ENCODE measurements at regions not wholly inside any gene's neighbourhood (a gene's known extent, or its start where the extent isn't known, plus 50 kb on each side); places are given as distances from the start of the nearest gene placed in this dataset.

- TF ChIP-seq CTCF (IDR thresholded peaks at IDR 0.05; ENCODE audit: low read length) (no peak), EZH2 (optimal IDR thresholded peaks at IDR 0.05; ENCODE audit: low read depth, low read length) (no peak), EZH2phosphoT487 (IDR thresholded peaks at IDR 0.05; ENCODE audit: low read length) (no peak)
Observed at GRCh38 chr5:35540002-35540401, 77.7 kb upstream of the SPEF2 start.
